GM18867 (cell line): ENCODE measurements at regions not wholly inside any gene's neighbourhood (a gene's known extent, or its start where the extent isn't known, plus 50 kb on each side); places are given as distances from the start of the nearest gene placed in this dataset.
"Not testable (repeated sequence)": the region's sequence is repeated elsewhere in the genome, so short reads cannot be mapped to it uniquely, and the experiment has no call there.

Experiments
- ATAC-seq: cut with Tn5 transposase; IDR thresholded peaks from one replicate; pipeline ENCODE4 v1.9.1; 2021; ENCODE audit warnings: mild to moderate bottlenecking, moderate library complexity; ENCODE audit not compliant: unreplicated experiment

DNA sequence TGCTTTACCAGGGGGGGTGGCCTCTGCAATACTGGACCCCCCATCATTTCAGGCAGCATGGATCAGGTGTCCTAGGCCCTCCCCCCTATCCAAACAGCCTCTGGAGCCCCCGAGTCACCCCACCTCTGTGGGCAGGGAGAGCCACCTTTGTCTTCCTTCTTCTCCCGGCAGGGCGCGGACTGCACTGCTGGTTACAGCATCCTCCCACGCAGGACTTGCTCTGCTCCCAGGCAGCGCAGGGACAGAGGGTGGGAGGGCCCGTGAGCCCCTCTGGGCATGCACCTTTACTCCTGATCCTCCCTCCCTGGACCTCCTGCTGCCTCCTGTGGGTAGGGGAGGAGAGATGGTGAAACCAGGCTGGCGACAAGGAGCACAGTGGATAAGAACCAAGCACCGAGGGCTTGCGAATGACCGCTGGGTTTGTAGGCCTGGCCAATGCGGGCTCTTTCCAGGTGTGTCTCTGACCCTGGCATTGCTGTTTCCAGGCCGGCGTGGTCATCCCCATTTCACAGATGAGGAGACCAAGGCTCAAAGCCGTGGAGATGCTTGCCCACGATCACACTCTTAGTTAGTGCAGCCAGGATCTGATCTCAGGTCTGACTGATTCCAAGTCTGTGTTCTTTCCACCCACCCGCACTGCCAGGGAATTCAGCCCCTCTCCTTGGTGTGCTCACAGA, 73.6 kb upstream of the TARDBP start:
- no peak for ATAC-seq

DNA sequence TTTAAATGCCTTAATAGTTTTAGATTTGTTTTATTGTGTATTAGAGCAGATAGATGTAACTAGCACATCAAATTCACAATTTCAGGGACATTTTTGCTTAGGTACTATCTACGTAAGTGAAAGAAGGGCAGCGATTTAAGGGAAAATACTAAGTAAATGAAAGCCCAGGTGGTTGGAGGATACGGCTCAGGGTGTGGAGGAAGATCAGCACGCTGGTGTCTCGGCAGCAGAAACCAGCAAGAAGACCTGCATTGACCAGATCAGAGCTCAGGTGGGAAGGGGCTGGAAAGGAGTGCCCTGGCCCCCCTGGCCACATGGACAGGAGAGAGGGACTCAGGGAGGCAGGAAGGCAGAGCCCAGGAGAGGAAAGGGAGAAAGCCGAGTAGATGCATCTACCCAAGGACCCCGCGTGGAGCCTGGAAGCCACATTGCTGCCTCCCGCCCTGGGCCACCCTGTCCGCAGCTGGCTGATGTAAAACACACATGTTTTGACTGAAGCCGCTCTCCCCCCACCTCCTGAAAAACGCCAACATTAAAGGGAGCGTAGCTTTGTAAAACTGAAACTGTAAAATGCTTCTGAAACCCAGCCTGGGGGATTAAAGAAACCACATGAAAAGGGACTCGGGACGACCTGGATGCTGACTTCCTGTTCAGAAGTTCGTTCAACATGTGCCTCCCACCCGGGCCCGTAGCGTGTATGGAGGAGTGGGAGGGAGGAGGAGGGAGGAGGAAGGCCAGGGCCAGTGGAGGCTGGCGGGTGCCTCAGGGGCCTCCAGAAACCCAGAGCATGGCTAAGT, 72.6 kb upstream of the TARDBP start:
- ATAC-seq: no peak

DNA sequence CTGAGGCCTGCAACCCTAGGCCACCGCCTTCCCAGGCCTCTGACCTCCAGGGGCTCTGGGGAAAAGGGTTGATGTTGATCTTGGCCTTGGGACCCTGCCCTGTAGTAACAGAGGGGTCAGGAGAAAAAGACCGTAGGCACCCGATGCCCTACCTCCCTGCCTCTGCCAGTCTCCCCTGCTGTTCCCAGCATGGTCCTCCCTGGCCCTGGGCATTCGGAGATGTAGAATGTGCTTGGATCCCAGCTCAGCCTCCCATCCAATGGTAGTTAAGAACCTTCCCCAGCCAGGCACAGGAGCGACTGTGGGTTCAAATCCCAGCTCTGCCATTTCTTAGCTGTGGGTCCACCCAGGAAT, 72.0 kb upstream of the TARDBP start:
- no peak for ATAC-seq

DNA sequence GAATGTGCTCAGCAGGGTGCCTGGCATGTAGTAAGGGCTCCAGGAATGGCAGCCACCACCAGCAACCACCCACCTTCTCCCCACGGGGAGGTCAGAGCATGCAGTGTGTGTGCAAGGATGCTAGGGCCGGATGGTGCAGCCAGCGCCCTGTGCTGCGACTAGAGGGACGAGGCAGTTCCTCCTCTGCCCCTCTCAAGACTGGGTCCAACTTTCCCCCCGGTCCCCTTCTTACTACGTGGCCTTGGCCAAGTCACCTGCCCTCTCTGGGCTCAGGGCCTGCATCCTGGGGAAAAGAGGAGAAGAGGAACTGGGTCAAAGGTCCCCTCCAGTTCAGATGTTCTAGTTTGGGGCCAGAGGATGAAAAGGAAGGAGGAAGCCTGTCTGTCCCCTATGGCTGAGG, 71.6 kb upstream of the TARDBP start:
- no peak for ATAC-seq

DNA sequence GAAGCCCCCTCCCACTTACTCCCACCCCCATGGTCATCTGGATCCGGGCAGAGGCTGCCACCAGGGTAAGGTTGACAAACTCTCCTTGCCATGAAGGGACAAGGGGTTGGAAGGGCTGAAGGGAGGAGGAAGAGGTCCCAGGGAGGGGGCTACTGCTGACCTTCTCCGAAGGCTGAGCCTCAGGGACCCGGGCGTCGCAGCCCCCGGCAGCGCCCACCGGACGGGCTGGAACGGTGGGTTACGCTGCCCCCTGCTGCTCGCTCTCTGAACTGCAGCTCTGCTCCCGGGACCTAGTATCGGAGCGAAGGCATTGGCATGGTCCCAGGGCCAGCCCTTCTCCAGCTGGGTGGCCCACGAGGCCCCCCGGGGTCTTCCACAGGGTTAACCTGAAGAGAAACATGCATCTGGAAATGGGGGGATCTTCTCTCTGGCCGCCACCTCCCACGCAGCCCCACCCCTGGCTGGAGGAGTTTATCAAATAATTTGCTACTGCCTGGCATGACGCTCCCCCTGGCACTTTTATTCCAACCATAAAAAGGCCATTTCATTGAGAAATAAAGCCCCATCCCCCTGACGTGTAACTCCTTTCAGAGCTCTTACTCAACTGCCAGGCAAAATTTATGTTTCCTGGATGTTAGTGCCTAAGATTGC, 70.4 kb upstream of the TARDBP start:
- no peak for ATAC-seq

DNA sequence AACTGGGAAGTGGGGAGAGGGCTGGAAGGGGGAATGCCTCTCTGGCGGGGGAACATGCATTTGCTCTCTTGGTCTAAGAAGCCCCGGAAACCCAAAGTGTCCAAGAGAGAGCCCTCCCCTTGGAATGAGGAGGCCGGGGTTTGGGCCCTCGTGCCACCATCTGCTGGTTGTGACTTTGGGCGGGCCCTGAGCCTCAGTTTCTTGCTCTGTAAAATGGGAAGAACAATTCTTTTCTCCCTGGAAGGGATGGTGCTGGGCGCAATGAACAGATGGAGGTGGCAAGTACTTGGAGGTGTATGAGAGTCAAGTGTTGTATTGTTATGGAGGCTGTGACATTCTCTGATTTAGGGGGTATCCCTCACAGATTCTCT, 69.9 kb upstream of the TARDBP start:
- no peak for ATAC-seq

DNA sequence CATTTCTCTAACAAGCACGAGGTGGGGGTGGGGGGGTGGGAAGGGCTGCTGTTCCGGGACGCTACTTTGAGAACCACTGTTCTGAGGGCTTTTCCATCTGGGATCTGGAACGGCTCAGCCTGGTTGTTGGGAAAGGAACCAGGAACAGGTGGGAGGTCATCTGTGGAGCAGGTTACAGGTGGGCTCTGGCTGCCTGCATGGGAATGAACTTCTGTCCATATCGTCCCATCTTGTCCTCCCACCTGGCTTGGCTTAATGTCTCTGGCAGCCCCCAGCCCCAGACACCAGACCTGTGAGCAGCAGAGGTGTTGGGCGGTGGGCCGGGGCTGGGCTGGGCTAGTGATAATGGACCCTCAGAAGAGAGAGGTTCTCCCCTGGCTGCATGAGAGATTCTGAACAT, 69.4 kb upstream of the TARDBP start:
- ATAC-seq: no peak

DNA sequence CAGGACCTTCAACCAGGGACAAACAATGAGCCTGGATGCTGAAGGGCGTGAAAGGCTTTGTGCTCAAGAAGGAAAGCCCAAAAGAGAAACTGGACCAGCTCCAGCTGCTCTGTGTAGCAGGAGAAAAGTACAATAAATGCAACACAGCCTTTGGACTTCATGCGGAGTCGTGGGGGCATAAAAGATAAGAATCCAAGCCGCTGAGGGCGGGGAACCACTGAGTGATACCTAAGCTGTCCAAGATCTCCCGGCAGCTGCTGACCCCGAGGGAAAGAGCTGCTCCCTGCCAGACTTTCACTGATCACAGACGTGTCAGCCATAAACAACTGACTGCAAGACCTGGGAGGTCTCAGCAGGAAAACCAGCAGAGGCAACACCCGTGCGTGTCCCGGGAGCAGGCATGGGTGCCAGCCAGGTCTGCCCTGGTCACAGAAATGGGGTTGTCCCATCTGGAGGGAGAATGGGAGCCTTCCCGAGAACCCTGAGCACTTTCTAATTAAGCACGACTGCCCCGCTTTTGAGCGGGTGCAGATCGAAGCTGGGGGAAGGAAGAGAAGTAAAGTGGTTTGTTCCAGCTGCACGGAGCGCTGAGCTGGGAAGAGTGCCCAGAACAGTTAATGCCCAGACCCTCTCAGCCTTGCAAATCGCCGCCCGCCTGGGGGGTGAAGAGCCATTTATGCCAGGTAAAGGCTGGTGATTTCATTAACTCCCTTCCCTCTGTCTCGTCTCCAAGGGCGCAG, 68.3 kb upstream of the TARDBP start:
- no peak for ATAC-seq

DNA sequence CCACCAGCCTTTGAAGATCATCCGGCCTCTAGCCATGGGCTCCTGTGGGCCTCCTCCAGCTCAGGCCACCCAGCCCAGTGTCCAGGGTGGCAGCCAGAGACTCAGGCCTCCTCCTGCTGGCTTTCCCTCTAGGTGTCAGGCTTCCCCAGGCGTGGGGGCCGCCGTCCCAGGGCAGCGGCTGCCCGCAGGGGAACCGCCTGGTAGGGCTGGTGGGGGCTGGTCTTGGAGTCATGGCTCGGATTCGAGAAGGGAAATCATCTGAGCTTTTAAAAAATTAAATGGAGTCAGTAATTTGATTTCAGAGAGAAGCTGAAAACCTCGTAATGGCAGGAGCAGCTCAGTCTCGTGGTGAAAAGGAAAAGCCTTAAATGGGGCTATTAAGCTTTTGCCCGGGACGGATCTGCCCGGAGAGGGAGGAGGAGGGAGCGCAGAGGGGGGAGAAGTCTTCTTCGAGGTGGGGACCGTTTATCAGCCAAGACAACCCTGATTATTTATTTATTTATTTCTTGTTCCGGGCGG, 66.4 kb upstream of the TARDBP start:
- no peak for ATAC-seq

DNA sequence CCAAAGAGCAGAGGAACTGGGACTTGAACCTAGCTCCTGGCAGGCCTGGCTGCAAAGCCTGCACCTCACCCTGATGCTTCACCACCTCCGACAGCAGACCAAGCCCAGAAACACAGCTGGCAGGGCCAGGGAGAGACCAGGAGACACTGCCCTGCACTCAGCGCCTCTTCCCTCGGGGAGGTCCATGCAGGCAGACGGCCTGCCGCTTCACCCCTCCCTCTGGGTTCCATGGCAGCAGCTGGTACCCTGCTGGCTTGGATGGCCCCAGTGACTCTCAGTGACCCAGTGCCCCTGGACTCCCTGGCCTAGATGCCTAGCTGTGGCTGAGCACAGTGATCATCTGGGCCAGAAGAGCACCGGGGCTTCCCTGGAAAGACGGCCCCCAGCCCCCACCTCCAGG, 65.3 kb upstream of the TARDBP start:
- ATAC-seq: no peak

DNA sequence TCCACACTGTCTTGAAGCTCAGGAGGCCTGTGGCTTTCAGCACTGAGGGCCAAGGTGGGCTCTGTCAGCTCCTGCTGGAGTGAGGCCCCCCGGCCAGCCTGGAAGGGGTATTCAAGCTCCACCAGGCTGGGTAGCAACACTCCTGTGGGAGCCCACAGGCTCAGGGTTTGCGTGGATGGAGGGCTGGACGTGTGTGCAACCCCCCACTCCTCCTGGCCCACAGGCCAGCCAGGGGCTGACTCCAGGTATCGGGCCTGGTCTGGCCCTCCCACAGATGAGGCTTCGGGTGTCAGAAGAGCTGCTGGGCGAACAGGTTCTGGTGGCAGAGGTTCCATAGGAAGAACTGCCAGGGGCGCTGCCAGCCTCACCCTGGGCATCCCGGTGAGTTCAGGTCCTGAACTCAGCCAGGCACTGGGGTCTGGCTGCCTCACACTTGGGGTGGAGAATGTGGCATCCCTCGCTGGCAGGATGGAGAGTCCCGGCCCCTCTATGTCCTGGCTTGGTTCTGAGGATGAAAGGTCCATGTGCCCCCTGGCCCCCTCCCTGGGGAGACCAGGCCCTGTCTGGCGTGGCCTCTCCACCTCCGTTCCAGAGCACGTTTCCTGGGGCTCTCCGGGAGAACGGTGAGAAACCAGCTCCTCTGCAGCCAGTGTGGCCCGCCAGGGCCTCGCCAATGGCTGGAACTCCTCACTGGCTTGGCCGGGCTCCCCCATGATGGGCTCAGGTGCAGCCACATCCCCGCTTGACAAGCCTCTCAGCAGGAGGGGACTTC, 64.6 kb upstream of the TARDBP start:
- ATAC-seq: no peak

DNA sequence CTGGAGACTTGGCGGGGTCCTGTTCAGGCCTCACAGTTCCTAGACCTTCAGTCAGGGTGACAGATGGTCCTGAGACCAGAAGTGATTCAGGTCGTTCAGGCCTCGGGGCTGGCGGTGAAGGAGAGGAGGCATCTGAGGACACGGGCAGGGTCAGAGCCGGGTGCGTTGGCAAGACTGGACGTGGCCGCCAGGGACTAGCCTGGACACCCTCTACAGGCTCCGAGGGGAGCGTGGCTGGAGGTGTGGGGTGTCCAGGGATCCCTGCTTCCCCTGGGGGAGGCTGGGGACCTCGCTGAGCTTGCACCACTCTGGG, 64.0 kb upstream of the TARDBP start:
- no peak for ATAC-seq

DNA sequence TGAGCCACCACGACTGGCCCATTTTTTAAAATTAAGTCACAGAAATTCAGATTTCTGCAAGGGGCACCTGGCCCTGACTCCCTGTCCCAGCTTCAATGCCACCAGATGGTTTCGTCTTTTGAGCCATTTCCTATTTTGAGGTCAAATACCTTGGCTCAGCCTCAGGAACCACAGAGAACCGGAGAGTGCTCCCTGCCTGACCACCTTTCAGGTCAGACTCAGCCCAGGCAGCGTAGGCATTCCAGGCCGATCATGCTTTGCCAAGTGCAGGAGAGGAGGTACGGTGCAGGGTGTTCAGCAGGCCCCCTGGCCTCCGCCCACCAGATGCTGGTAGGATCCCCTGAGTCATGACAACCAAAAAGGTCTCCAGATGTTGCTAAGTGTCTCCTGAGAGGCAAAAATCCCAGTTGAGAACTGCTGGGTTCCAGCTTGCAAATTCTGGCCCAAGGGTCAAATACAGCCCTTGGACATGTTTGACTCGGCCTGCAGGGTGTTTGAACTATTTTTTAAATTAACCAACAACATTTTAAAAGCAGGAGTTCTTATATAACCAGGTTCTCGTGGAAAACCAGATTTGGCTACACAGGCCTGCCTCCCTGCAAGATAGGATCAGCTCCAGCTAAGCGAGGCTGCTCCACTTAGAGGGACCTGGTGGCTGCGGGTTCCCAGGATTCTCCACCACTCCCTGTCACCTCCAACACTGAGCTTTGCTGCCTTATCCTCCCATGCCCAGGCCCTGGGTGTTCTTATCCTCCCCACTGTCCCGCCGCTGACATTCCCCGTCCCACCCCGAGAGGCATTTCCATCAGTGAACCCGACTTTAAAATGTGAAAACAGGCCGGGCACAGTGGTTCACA, 61.9 kb upstream of the TARDBP start:
- no peak for ATAC-seq

DNA sequence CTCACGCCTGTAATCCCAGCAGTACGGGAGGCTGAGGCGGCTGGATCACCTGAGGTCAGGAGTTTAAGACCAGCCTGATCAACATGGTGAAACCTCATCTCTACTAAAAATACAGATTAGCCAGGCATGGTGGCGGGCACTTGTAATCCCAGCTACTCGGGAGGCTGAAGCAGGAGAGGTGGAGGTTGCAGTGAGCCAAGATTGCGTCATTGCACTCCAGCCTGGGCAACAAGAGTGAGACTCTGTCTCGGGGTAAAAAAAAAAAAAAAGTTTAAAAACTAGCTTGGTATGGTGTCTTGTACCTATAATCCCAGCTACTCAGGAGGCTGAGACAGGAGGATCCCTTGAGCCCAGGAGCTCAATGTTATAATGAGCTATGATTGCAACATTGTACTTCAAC, 61.2 kb upstream of the TARDBP start:
- ATAC-seq: not testable (repeated sequence)

DNA sequence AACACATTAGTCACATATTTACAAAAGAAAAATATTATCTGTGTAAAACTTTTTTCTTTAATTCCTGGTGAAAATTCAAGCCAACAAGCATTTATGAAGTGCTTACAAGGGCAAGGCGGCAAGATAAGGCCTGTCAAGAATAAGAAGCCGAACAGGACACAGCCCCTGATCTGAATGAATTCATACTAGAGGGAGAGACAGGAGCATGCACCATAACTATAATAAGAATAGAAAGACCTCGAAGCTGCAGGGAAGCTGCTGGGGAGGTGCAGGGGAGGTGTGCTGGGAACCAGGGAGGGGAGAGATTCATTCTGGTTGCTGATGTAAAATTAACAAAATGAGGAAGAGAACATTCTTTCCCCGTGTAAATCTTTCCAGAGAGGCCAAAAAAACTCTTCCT, 60.5 kb upstream of the TARDBP start:
- no peak for ATAC-seq

DNA sequence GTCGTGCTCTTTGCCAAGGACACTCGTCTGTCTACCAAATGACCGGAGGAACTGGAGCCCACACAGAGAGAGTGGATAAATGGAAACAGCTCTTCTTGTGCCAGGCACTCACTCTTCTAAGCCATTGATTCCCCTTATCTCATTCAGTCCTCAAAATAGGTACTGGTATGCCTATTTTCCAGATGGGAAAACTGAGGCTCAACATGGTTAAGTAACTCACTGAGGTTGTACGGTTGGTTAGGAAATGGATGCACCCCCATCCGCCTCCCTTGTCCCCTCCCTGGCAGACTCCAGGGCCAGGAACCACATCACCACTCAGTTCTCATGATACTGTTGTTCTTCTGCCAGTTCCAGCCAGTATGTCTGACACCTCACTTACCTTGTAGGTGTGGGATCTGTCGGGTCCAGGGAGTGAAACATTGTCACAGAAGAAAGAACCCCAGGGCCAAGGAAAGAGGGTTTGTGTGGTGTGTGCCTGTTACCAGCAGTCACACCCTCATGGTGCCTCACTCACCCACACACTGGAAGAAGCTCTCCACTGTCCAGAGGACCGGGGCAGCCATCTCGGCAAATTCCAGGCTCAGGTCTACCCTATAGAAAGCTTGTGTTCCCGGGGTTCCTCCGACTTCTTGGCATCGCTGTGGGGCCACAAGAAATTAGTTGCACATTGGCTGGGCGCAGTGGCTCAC, 58.8 kb upstream of the TARDBP start:
- no peak for ATAC-seq

DNA sequence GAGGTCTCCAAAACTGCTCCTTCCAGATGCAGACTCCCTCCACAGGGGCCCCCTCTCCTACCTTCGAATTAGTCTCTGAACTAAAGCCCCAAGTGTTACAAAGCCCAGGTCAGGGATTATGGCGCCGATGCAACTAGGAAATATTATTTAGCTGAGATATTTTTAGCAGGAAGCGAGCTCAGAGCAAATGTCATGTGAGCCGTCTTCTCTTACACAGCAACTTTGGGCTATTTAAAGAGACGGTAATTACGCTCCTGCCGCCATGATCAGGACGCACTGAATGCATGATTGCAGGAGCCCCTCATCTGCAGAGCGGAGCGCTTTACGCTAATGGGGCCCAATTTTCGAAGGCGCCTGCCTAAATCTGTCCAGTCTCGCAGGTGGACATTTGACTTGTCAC, 55.3 kb upstream of the TARDBP start:
- ATAC-seq: no peak

DNA sequence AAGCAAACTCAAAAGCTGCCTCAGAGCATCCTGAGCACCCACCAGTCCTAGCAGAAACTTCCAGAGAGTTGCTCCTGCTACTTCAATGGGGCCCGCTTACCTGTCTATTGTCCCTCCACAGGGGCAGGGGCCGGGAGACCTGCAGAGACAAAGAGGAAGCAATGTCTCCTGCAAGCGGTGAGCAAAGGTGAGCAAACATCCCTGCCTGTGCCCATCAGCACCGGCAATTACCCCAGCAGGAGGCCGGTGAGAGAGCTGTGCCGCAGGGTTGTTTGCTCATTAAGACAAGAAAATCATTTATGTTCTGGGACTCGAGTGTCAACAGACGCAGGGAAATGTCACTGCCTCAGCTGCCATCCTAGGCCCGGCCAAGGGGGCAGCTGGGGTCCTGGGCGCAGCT, 53.8 kb upstream of the TARDBP start:
- ATAC-seq: no peak
